ENCODE measurements at regions not wholly inside any gene's neighbourhood (a gene's known extent, or its start where the extent isn't known, plus 50 kb on each side); places are given as distances from the start of the nearest gene placed in this dataset.

DNA sequence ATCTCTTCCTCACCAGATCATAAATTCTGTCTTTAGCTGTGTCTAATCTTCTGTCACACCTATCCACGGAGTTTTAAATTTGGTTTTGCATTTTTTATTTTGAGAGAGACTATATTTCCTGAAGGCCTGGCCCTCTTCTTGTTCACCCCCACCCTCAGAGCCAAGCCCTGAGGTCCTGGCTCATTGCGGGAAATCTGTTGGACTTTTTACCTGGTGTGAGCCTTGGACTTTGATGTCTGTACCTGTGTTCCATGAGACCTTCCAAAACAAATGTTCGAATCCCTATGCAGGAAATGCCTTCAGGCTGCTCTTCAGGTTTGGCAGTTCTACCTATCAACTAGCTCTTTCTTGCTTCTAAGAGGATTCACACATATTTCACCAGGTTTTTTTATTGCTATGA, 175.2 kb upstream of the GRB10 start:
- DNase-seq, result no peak
- Histone ChIP-seq H3K36me3 (no peaks in the 10 kb centered on the region), H3K27me3 (no peaks in the 10 kb centered on the region), H3K4me3 (no peak overlapping the region), H3K9me3 (no peaks in the 10 kb centered on the region), H3K27ac (no peak overlapping the region), H3K4me1 (peaks cover 7% of the 10 kb centered on the region)
- intact Hi-C loops (cut with DNase I), result no loop called here
- ATAC-seq, result no peak
- TF ChIP-seq, protein P1, sequence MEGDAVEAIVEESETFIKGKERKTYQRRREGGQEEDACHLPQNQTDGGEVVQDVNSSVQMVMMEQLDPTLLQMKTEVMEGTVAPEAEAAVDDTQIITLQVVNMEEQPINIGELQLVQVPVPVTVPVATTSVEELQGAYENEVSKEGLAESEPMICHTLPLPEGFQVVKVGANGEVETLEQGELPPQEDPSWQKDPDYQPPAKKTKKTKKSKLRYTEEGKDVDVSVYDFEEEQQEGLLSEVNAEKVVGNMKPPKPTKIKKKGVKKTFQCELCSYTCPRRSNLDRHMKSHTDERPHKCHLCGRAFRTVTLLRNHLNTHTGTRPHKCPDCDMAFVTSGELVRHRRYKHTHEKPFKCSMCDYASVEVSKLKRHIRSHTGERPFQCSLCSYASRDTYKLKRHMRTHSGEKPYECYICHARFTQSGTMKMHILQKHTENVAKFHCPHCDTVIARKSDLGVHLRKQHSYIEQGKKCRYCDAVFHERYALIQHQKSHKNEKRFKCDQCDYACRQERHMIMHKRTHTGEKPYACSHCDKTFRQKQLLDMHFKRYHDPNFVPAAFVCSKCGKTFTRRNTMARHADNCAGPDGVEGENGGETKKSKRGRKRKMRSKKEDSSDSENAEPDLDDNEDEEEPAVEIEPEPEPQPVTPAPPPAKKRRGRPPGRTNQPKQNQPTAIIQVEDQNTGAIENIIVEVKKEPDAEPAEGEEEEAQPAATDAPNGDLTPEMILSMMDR (IDR thresholded peaks at IDR 0.05), result no peak

DNA sequence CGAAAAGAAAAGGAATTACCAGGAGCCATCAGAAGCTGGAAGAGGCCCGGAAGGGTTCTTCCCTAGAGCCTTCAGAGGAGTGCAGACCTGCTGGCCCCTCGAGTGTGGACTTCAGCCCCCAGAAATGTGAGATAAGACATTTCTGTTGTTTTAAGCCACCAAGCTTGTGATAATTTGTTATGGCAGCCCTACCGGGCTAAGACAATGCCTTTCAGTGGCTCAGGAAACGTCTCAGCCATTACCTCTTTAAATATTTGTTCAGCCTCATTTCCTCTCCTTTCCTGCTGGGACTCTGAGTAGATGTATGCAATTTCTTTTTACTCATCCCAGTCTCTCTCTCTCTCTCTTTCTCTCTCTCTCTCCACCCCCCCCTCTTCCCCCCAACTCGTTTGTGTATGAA, 174.7 kb upstream of the GRB10 start:
- ATAC-seq (no peak), DNase-seq (no peak)
- Histone ChIP-seq H3K27ac (no peak overlapping the region), H3K4me1 (peaks cover 3% of the 10 kb centered on the region), H3K9me3 (no peaks in the 10 kb centered on the region), H3K4me3 (no peak overlapping the region), H3K36me3 (no peaks in the 10 kb centered on the region), H3K27me3 (no peaks in the 10 kb centered on the region)
- intact Hi-C loops (cut with DNase I), result no loop called here
- TF ChIP-seq, protein P1 (IDR thresholded peaks at IDR 0.05), result no peak

DNA sequence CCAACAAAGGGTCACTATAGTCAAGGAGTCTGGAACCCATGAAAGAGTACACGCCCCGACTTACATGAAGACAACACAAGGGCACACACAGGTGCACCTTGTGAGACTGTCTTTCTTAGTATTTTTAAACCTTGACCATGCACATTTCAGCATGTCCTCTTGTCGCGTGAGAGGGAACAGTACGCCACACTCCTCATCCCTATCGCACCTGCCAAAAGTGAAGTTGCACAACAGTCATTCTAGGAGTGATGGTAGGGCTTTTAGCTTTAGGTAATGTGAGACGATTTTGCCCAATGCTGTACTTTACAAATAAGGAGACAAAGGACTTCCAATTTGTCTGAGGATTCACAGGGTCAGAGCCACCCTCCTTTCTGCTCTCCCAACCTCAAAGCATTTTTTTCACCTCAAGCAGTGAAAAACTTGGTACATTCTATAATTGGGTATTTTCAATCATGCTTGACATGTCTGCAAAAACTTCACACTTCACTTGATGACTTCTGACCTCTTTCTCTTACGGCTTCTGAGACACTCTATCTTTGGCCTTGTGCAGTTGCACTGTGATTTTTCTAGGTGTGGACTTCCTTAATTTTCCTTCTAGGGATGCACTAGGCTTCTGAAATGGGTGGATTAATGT, 173.9 kb upstream of the GRB10 start:
- intact Hi-C loops (cut with DNase I), result no loop called here
- TF ChIP-seq, protein P1 (IDR thresholded peaks at IDR 0.05), result no peak
- no peak overlapping the region for H3K27ac ChIP-seq

DNA sequence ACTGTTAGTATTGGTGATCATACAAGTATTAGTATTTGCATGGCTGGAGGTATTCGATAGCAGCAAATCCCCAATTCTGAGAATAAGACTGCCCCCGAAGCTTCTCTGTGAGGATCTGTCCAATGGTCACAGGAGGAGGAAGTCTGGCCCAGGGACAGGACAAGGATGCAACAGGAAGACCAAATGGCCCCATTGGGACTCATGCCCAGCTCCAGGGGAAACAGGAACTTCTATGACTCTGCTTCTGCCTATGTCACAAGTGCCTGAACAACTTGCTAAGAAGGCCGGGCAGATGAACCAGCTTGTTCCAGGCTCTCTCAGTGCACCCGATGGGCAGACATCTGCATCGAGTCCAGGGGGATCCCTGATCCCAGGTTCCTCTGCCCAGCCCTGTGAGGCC, 172.0 kb upstream of the GRB10 start:
- TF ChIP-seq, protein P1 (IDR thresholded peaks at IDR 0.05), result no peak
- ATAC-seq (peak; percentile 34), DNase-seq (no peak)
- intact Hi-C loops (cut with DNase I), result no loop called here
- no peaks in the 10 kb centered on the region for H3K4me1 ChIP-seq
- H3K27ac ChIP-seq, result no peak overlapping the region
- no peaks in the 10 kb centered on the region for H3K36me3 ChIP-seq
- H3K4me3 ChIP-seq, result no peak overlapping the region
- no peaks in the 10 kb centered on the region for H3K27me3 ChIP-seq
- no peaks in the 10 kb centered on the region for H3K9me3 ChIP-seq

More for the DNA sequence above, 173.9 kb upstream of the GRB10 start:
- H3K36me3 ChIP-seq, result no peaks in the 10 kb centered on the region
- H3K4me1 ChIP-seq, result no peaks in the 10 kb centered on the region
- no peaks in the 10 kb centered on the region for H3K9me3 ChIP-seq
- ATAC-seq (no peak), DNase-seq (no peak)
- no peaks in the 10 kb centered on the region for H3K27me3 ChIP-seq
- no peak overlapping the region for H3K4me3 ChIP-seq

DNA sequence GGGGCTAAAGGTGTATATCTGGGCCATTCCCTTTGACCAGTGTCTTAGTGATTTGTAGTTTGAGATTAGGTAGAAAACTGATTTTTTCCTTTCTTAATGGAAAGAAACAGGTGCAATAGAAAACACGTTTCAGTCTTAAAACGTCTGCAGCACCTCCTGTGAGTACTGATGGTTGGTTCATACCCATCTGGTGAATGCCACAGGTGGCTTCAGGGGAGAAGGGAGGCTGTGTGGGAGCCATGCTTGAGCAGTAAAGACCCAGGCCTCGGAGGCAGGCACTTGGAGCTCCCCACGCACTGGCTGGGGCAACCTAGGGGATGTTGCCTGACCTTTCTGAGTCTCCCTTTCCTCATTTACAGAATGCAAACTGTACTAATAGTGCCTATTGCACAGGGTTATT, 171.5 kb upstream of the GRB10 start:
- Histone ChIP-seq H3K27ac (no peak overlapping the region), H3K4me3 (no peak overlapping the region), H3K27me3 (no peaks in the 10 kb centered on the region), H3K36me3 (no peaks in the 10 kb centered on the region), H3K9me3 (no peaks in the 10 kb centered on the region), H3K4me1 (no peaks in the 10 kb centered on the region)
- TF ChIP-seq, protein P1 (IDR thresholded peaks at IDR 0.05), result no peak
- intact Hi-C loops (cut with DNase I), result no loop called here
- no peak for ATAC-seq
- no peak for DNase-seq

DNA sequence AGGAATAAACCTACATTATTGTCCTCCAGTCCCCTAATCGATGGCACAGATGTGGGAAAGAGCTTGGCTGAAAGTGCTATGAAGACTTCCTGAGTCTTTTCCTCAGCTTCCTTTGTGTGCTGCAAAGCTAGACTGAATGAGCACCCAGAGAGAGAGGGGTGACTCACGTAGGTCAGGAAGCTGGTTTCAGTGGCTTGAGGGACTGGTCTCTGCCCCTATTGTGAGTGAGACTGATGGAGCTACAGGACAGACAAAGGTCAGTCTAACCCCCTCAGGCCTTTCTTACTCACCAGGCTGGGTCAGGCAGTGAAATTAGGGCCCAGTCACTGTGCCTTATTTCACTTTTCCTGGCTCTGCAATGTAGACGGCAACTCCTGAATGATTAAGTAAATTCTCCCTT, 171.1 kb upstream of the GRB10 start:
- H3K4me1 ChIP-seq, result no peaks in the 10 kb centered on the region
- no peaks in the 10 kb centered on the region for H3K27me3 ChIP-seq
- intact Hi-C loops (cut with DNase I), result no loop called here
- ATAC-seq (no peak), DNase-seq (no peak)
- H3K9me3 ChIP-seq, result peaks cover 3% of the 10 kb centered on the region
- TF ChIP-seq, protein P1 (IDR thresholded peaks at IDR 0.05), result no peak
- no peak overlapping the region for H3K27ac ChIP-seq
- H3K36me3 ChIP-seq, result no peaks in the 10 kb centered on the region
- H3K4me3 ChIP-seq, result no peak overlapping the region

Measured in upper lobe of right lung (tissue), 1 donor.